HG03045 (cell line): ENCODE measurements at regions not wholly inside any gene's neighbourhood (a gene's known extent, or its start where the extent isn't known, plus 50 kb on each side); places are given as distances from the start of the nearest gene placed in this dataset.

Experiments used
- ATAC-seq: cut with Tn5 transposase; IDR thresholded peaks from one replicate; pipeline ENCODE4 v1.9.1; 2021; ENCODE audit warnings: mild to moderate bottlenecking, moderate library complexity; ENCODE audit not compliant: unreplicated experiment

- ATAC-seq: no peak
Observed at GRCh38 chr11:8794126-8794525, 111.5 kb downstream of the RPL27A start.

- no peak for ATAC-seq
Observed at GRCh38 chr11:8794677-8795103, 112.1 kb downstream of the RPL27A start.

GRCh38 chr11:8796941-8797340 is 114.0 kb upstream of the AKIP1 start:
- ATAC-seq: no peak

- ATAC-seq: no peak
Observed at GRCh38 chr11:8799273-8799672, 111.7 kb upstream of the AKIP1 start.

- no peak for ATAC-seq
Observed at GRCh38 chr11:8800520-8801110, 110.4 kb upstream of the AKIP1 start.

- ATAC-seq: no peak
Observed at GRCh38 chr11:8801121-8801520, 109.9 kb upstream of the AKIP1 start.

- ATAC-seq: no peak
Observed at GRCh38 chr11:8802251-8802650, 108.7 kb upstream of the AKIP1 start.

GRCh38 chr11:8803973-8804372 is 107.0 kb upstream of the AKIP1 start:
- ATAC-seq: no peak

- no peak for ATAC-seq
Observed at GRCh38 chr11:8805296-8805695, 105.7 kb upstream of the AKIP1 start.

GRCh38 chr11:8806974-8807373 is 104.0 kb upstream of the AKIP1 start:
- no peak for ATAC-seq

- no peak for ATAC-seq
Observed at GRCh38 chr11:8807544-8808225, 103.3 kb upstream of the AKIP1 start.

- no peak for ATAC-seq
Observed at GRCh38 chr11:8808226-8808585, 102.8 kb upstream of the AKIP1 start.

GRCh38 chr11:8809241-8809938 is 101.6 kb upstream of the AKIP1 start:
- no peak for ATAC-seq

- ATAC-seq: no peak
Observed at GRCh38 chr11:8809939-8810539, 101.0 kb upstream of the AKIP1 start.

- no peak for ATAC-seq
Observed at GRCh38 chr11:8810540-8811301, 100.3 kb upstream of the AKIP1 start.

- no peak for ATAC-seq
Observed at GRCh38 chr11:8811571-8811970, 99.4 kb upstream of the AKIP1 start.

- ATAC-seq: no peak
Observed at GRCh38 chr11:8812438-8812837, 98.6 kb upstream of the AKIP1 start.

- ATAC-seq: peak; percentile 64
Observed at GRCh38 chr11:8813658-8814057, 97.3 kb upstream of the AKIP1 start.

GRCh38 chr11:8814209-8814922 is 96.6 kb upstream of the AKIP1 start:
- no peak for ATAC-seq

- ATAC-seq: no peak
Observed at GRCh38 chr11:8814923-8815240, 96.1 kb upstream of the AKIP1 start.

- no peak for ATAC-seq
Observed at GRCh38 chr11:8818421-8818820, 92.6 kb upstream of the AKIP1 start.
